H9 (cell line): ENCODE measurements at regions not wholly inside any gene's neighbourhood (a gene's known extent, or its start where the extent isn't known, plus 50 kb on each side); places are given as distances from the start of the nearest gene placed in this dataset.

Experiments used
- DNase-seq: peaks from one replicate; pipeline ENCODE4 v3.0.0-alpha.2; 2017
- H2AFZ ChIP-seq: one replicate; pipeline ENCODE4 v1.6.1; 2013; ENCODE audit warnings: mild to moderate bottlenecking, low read length, control low read depth, moderate library complexity
- H2AK5ac ChIP-seq: 2 replicates; pipeline ENCODE4 v1.6.1; 2013; ENCODE audit warnings: low read length, control low read depth, mixed read lengths; ENCODE audit not compliant: insufficient read length
- H2BK120ac ChIP-seq: one replicate; pipeline ENCODE4 v1.6.1; 2013; ENCODE audit warnings: low read depth, mild to moderate bottlenecking, low read length, control low read depth, inconsistent platforms; ENCODE audit not compliant: poor library complexity, severe bottlenecking
- H2BK12ac ChIP-seq: 2 replicates; pipeline ENCODE4 v1.6.1; 2013; ENCODE audit warnings: low read length, control low read depth, mixed read lengths, low read depth; ENCODE audit not compliant: insufficient read length
- H2BK15ac ChIP-seq: 2 replicates; pipeline ENCODE4 v1.6.1; 2013; ENCODE audit warnings: low read depth, low read length, control low read depth
- H2BK20ac ChIP-seq: one replicate; pipeline ENCODE4 v1.6.1; 2013; ENCODE audit warnings: low read depth, mild to moderate bottlenecking, low read length, control low read depth, inconsistent platforms; ENCODE audit not compliant: poor library complexity, severe bottlenecking
- H2BK5ac ChIP-seq: 2 replicates; pipeline ENCODE4 v1.6.1; 2013; ENCODE audit warnings: low read length, control low read depth, mixed read lengths; ENCODE audit not compliant: insufficient read length
- H3K14ac ChIP-seq: 2 replicates; pipeline ENCODE4 v1.6.1; 2013; ENCODE audit warnings: low read length, control low read depth; ENCODE audit not compliant: insufficient read depth
- H3K18ac ChIP-seq: 2 replicates; pipeline ENCODE4 v1.6.1; 2013; ENCODE audit warnings: low read depth, mild to moderate bottlenecking, mixed read lengths, low read length, control low read depth; ENCODE audit not compliant: insufficient read length
- H3K23ac ChIP-seq: 2 replicates; pipeline ENCODE4 v1.6.1; 2013; ENCODE audit warnings: low read length, control low read depth, mixed read lengths, low read depth; ENCODE audit not compliant: insufficient read length
- H3K23me2 ChIP-seq: 2 replicates; pipeline ENCODE4 v1.6.1; 2013; ENCODE audit warnings: low read depth, mild to moderate bottlenecking, mixed read lengths, low read length, control low read depth; ENCODE audit not compliant: insufficient read length, poor library complexity, severe bottlenecking
- H3K27ac ChIP-seq: 2 replicates; pipeline ENCODE4 v1.5.1; 2013; ENCODE audit warnings: low read length, control low read depth, mixed read lengths, low read depth; ENCODE audit not compliant: insufficient read length
- H3K27me3 ChIP-seq: 2 replicates; pipeline ENCODE4 v1.6.1; 2013; ENCODE audit warnings: low read length, control low read depth, inconsistent platforms; ENCODE audit not compliant: insufficient read depth
- H3K4ac ChIP-seq: 2 replicates; pipeline ENCODE4 v1.6.1; 2013; ENCODE audit warnings: low read depth, mild to moderate bottlenecking, control low read depth, inconsistent platforms, low read length, moderate library complexity
- H3K4me1 ChIP-seq: 2 replicates; pipeline ENCODE4 v1.6.1; 2013; ENCODE audit warnings: low read length, control low read depth, inconsistent platforms; ENCODE audit not compliant: insufficient read depth
- H3K4me2 ChIP-seq: 2 replicates; pipeline ENCODE4 v1.6.1; 2013; ENCODE audit warnings: low read length, control low read depth, mixed read lengths; ENCODE audit not compliant: insufficient read length, insufficient read depth
- H3K56ac ChIP-seq: 2 replicates; pipeline ENCODE4 v1.6.1; 2013; ENCODE audit warnings: low read depth, mild to moderate bottlenecking, mixed read lengths, low read length, control low read depth; ENCODE audit not compliant: insufficient read length
- H3K79me1 ChIP-seq: 2 replicates; pipeline ENCODE4 v1.6.1; 2013; ENCODE audit warnings: low read depth, mild to moderate bottlenecking, moderate library complexity, low read length, control low read depth, inconsistent platforms; ENCODE audit not compliant: insufficient read depth, poor library complexity, severe bottlenecking
- H3K79me2 ChIP-seq: 2 replicates; pipeline ENCODE4 v1.6.1; 2013; ENCODE audit warnings: low read length, control low read depth, inconsistent platforms; ENCODE audit not compliant: insufficient read depth
- H3K9ac ChIP-seq: 2 replicates; pipeline ENCODE4 v1.6.1; 2013; ENCODE audit warnings: low read length, control low read depth, mixed read lengths; ENCODE audit not compliant: insufficient read length; ENCODE audit errors: extremely low read depth
- H3K9me3 ChIP-seq: one replicate; pipeline ENCODE4 v1.6.1; 2013; ENCODE audit warnings: low read depth, low read length, inconsistent platforms; ENCODE audit not compliant: control insufficient read depth
- H3T11ph ChIP-seq: one replicate; pipeline ENCODE4 v1.6.1; 2013; ENCODE audit warnings: mild to moderate bottlenecking, low read length, control low read depth, inconsistent platforms
- H4K20me1 ChIP-seq: one replicate; pipeline ENCODE4 v1.6.1; 2013; ENCODE audit not compliant: control insufficient read depth, insufficient read length, insufficient read depth
- H4K5ac ChIP-seq: 2 replicates; pipeline ENCODE4 v1.6.1; 2013; ENCODE audit warnings: low read depth, mild to moderate bottlenecking, mixed read lengths, low read length, control low read depth; ENCODE audit not compliant: insufficient read length
- H4K8ac ChIP-seq: replicated peaks from 2 replicates; pipeline ENCODE4 v1.6.1; 2013; ENCODE audit warnings: low read length, control low read depth, mixed read lengths, low read depth; ENCODE audit not compliant: insufficient read length
- H4K91ac ChIP-seq: 2 replicates; pipeline ENCODE4 v1.6.1; 2013; ENCODE audit warnings: low read depth, mild to moderate bottlenecking, moderate library complexity, mixed read lengths, low read length, control low read depth; ENCODE audit not compliant: insufficient read length
- H3K27ac Mint-ChIP-seq, 3 experiments: 2 replicates in 2 of 3; 3 replicates in 1 of 3; pipeline ENCODE4 v1.8.0; 2020 to 2021; ENCODE audit warnings: mixed read lengths in 3 of 3, mild to moderate bottlenecking in 1 of 3, moderate library complexity in 1 of 3
- H3K27me3 Mint-ChIP-seq: 2 replicates; pipeline ENCODE4 v1.8.0; 2021; ENCODE audit warnings: low read depth, mild to moderate bottlenecking, moderate library complexity, mixed read lengths
- H3K36me3 Mint-ChIP-seq, 3 experiments: 2 replicates in 2 of 3; 3 replicates in 1 of 3; pipeline ENCODE4 v1.8.0; 2020 to 2021; ENCODE audit warnings: low read depth in 3 of 3, mixed read lengths in 3 of 3; ENCODE audit not compliant: insufficient read depth in 1 of 3
- H3K4me1 Mint-ChIP-seq, 2 experiments: 2 replicates each; pipeline ENCODE4 v1.8.0; 2020; ENCODE audit warnings: mixed read lengths in 2 of 2
- H3K4me3 Mint-ChIP-seq, 2 experiments: 2 replicates in 1 of 2; 3 replicates in 1 of 2; pipeline ENCODE4 v1.8.0; 2020 to 2021; ENCODE audit warnings: mild to moderate bottlenecking in 2 of 2, mixed read lengths in 2 of 2, moderate library complexity in 1 of 2
- H3K9me3 Mint-ChIP-seq, 2 experiments: 2 replicates in 1 of 2; 3 replicates in 1 of 2; pipeline ENCODE4 v1.8.0; 2020; ENCODE audit warnings: mild to moderate bottlenecking in 2 of 2, mixed read lengths in 2 of 2, moderate library complexity in 1 of 2
- WGBS: extraction: QIAGEN DNeasy Blood & Tissue Kit; methylation state at CpG from one replicate; pipeline ENCODE4 v1.1.7; 2013; ENCODE audit warnings: missing lambda C conversion rate, low lambda C conversion rate, mixed read lengths; ENCODE audit not compliant: insufficient read length; ENCODE audit errors: extremely low coverage; 5-methylcytosine and 5-hydroxymethylcytosine counted together
- TF ChIP-seq, protein P1 (sequence below): fragments of 200-600 bp; sonication (generic); conservative IDR thresholded peaks from 3 replicates; pipeline ENCODE4 v1.8.0; 2021; ENCODE audit warnings: antibody characterized with exemption, mild to moderate bottlenecking

DNA sequence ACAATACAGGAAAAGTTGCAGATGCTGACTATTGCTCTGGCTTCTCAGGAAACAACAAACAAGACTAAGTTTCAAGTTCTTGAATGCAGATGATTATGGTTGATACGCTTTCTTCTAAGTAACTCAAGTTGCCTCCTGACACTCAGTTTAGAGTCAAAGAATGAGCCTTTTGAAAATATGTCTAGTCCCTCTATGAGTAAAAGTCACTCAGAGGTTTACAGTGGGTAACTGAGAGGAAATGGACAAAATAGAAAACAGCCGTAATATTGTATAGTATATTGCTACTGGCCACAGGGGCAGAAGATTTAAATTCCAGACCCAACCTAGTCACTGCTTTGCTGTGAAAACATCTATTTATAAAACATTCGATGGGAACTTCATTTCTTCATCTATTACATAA, 280.0 kb upstream of the ID4 start:
- Mint-ChIP-seq H3K36me3 (no peaks in the 10 kb centered on the region), H3K4me3 (no peak overlapping the region)

More for the DNA sequence above, 280.0 kb upstream of the ID4 start:
- no peaks in the 10 kb centered on the region for H3K79me2 ChIP-seq
- no peak overlapping the region for H3K56ac ChIP-seq
- no peaks in the 10 kb centered on the region; a peak in 1 of 5 replicates for H3K9me3 Mint-ChIP-seq
- no peaks in the 10 kb centered on the region for H3K79me1 ChIP-seq
- H3K9me3 ChIP-seq: no peaks in the 10 kb centered on the region
- H3K23me2 ChIP-seq: no peaks in the 10 kb centered on the region
- no peaks in the 10 kb centered on the region for H3K27me3 ChIP-seq
- no peak overlapping the region for H3K18ac ChIP-seq
- H3K4ac ChIP-seq: no peak overlapping the region
- no peak for DNase-seq
- H3K4me2 ChIP-seq: no peak overlapping the region
- no peak overlapping the region for H2BK20ac ChIP-seq
- H4K91ac ChIP-seq: no peak overlapping the region
- no peak overlapping the region for H3K14ac ChIP-seq
- H3T11ph ChIP-seq: no peak overlapping the region
- no peak overlapping the region for H3K23ac ChIP-seq
- no peak overlapping the region for H3K27ac ChIP-seq
- H3K27ac Mint-ChIP-seq: no peak overlapping the region
- no CpG with 5 or more reads among the region's 3 CpGs for WGBS
- H4K8ac ChIP-seq: no peak overlapping the region
- no peak overlapping the region for H3K9ac ChIP-seq
- TF ChIP-seq, protein P1, sequence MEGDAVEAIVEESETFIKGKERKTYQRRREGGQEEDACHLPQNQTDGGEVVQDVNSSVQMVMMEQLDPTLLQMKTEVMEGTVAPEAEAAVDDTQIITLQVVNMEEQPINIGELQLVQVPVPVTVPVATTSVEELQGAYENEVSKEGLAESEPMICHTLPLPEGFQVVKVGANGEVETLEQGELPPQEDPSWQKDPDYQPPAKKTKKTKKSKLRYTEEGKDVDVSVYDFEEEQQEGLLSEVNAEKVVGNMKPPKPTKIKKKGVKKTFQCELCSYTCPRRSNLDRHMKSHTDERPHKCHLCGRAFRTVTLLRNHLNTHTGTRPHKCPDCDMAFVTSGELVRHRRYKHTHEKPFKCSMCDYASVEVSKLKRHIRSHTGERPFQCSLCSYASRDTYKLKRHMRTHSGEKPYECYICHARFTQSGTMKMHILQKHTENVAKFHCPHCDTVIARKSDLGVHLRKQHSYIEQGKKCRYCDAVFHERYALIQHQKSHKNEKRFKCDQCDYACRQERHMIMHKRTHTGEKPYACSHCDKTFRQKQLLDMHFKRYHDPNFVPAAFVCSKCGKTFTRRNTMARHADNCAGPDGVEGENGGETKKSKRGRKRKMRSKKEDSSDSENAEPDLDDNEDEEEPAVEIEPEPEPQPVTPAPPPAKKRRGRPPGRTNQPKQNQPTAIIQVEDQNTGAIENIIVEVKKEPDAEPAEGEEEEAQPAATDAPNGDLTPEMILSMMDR: no peak
- no peaks in the 10 kb centered on the region for H3K4me1 Mint-ChIP-seq
- no peak overlapping the region for H2BK5ac ChIP-seq
- H3K27me3 Mint-ChIP-seq: no peaks in the 10 kb centered on the region
- H4K5ac ChIP-seq: no peak overlapping the region
- no peaks in the 10 kb centered on the region for H4K20me1 ChIP-seq
- H2BK120ac ChIP-seq: no peak overlapping the region
- no peaks in the 10 kb centered on the region for H3K4me1 ChIP-seq
- H2BK12ac ChIP-seq: no peak overlapping the region
- H2AK5ac ChIP-seq: no peak overlapping the region
- no peak overlapping the region for H2AFZ ChIP-seq
- H2BK15ac ChIP-seq: no peak overlapping the region
